WTC11 (cell line): ENCODE measurements at regions not wholly inside any gene's neighbourhood (a gene's known extent, or its start where the extent isn't known, plus 50 kb on each side); places are given as distances from the start of the nearest gene placed in this dataset.

Experiments used
- ARID4B ChIP-seq: sonication (generic); formaldehyde crosslinking; IDR thresholded peaks from 2 replicates; pipeline ENCODE4 v1.8.0; 2023; ENCODE audit warnings: missing genetic modification reagents, mild to moderate bottlenecking, borderline replicate concordance
- CREB1 ChIP-seq: sonication (generic); formaldehyde crosslinking; IDR thresholded peaks from 2 replicates; pipeline ENCODE4 v1.8.0; 2023; ENCODE audit warnings: mild to moderate bottlenecking, missing genetic modification reagents
- CTCF ChIP-seq: fragments of 200-600 bp; IDR thresholded peaks from 2 replicates; pipeline ENCODE4 v1.8.0; 2022; ENCODE audit warnings: antibody characterized with exemption
- ESRRA ChIP-seq: sonication (generic); formaldehyde crosslinking; IDR thresholded peaks from 2 replicates; pipeline ENCODE4 v1.8.1; 2022; ENCODE audit warnings: mild to moderate bottlenecking, missing genetic modification reagents, borderline replicate concordance
- JUN ChIP-seq: sonication (generic); formaldehyde crosslinking; IDR thresholded peaks from 2 replicates; pipeline ENCODE4 v1.8.0; 2023; ENCODE audit warnings: mild to moderate bottlenecking, missing genetic modification reagents
- MAX ChIP-seq: sonication (generic); formaldehyde crosslinking; IDR thresholded peaks from 2 replicates; pipeline ENCODE4 v1.8.0; 2022; ENCODE audit warnings: mild to moderate bottlenecking, missing genetic modification reagents
- MXD4 ChIP-seq: fragments of 250-450 bp; sonication (Bioruptor Pico); IDR thresholded peaks from 2 replicates; pipeline ENCODE4 v1.8.0; 2021; ENCODE audit warnings: mild to moderate bottlenecking, moderate library complexity, borderline replicate concordance
- MYBL2 ChIP-seq: sonication (generic); formaldehyde crosslinking; IDR thresholded peaks from 2 replicates; pipeline ENCODE4 v1.8.1; 2023; ENCODE audit warnings: mild to moderate bottlenecking, moderate library complexity, missing genetic modification reagents
- PREB ChIP-seq: sonication (generic); formaldehyde crosslinking; IDR thresholded peaks from 2 replicates; pipeline ENCODE4 v1.8.1; 2022; ENCODE audit warnings: mild to moderate bottlenecking, missing genetic modification reagents, moderate library complexity, borderline replicate concordance
- TCF7 ChIP-seq: sonication (generic); formaldehyde crosslinking; IDR thresholded peaks from 2 replicates; pipeline ENCODE4 v1.8.0; 2022; ENCODE audit warnings: mild to moderate bottlenecking, low read depth, missing genetic modification reagents, moderate library complexity
- ZNF232 ChIP-seq: sonication (generic); formaldehyde crosslinking; IDR thresholded peaks from 2 replicates; pipeline ENCODE4 v1.8.0; 2022; ENCODE audit warnings: mild to moderate bottlenecking, missing genetic modification reagents
- ZNF425 ChIP-seq: fragments of 250-450 bp; sonication (Bioruptor Pico); conservative IDR thresholded peaks from 2 replicates; pipeline ENCODE4 v1.9.0; 2021; ENCODE audit warnings: mild to moderate bottlenecking
- ZNF532 ChIP-seq: fragments of 250-450 bp; sonication (Bioruptor Pico); IDR thresholded peaks from 2 replicates; pipeline ENCODE4 v1.9.0; 2021; ENCODE audit warnings: mild to moderate bottlenecking, borderline replicate concordance

- TF ChIP-seq MAX (no peak), CTCF (no peak), PREB (no peak), TCF7 (no peak), ZNF425 (CRISPR knock-in tag) (no peak), ARID4B (CRISPR knock-in tag) (no peak), ZNF532 (CRISPR knock-in tag) (no peak), MXD4 (CRISPR knock-in tag) (no peak), MYBL2 (CRISPR knock-in tag) (no peak), JUN (CRISPR knock-in tag) (no peak), ZNF232 (no peak), ESRRA (CRISPR knock-in tag) (no peak), CREB1 (CRISPR knock-in tag) (no peak)
These were observed 223.8 kb downstream of the CTTN start for GRCh38 chr11:70622091-70622490.
